SK-N-SH (cell line): ENCODE measurements at regions not wholly inside any gene's neighbourhood (a gene's known extent, or its start where the extent isn't known, plus 50 kb on each side); places are given as distances from the start of the nearest gene placed in this dataset.

ENCODE experiments used
- CTCF ChIA-PET: fragments of 300-600, 350-600 bp; formaldehyde crosslinking; extraction: SDS; loops from one replicate; lab custom pipeline; 2021; lab: Yijun Ruan, JAX
- POLR2A ChIA-PET: fragments of 350-600 bp; sonication (Branson Sonifier 250); formaldehyde crosslinking; extraction: SDS; loops from one replicate; lab custom pipeline; 2020; ENCODE audit warnings: antibody characterized with exemption, inconsistent platforms; lab: Yijun Ruan, JAX
- DNase-seq: peaks from one replicate; pipeline ENCODE4 v3.0.0; 2012
- H2AFZ ChIP-seq: fragments of 200-600 bp; sonication (generic); 2 replicates; pipeline ENCODE4 v1.8.1; 2016; ENCODE audit warnings: antibody characterized with exemption, mild to moderate bottlenecking, low read depth
- H3F3A ChIP-seq: fragments of 200-600 bp; sonication (generic); replicated peaks from 2 replicates; pipeline ENCODE3; 2016; ENCODE audit warnings: antibody characterized with exemption, mild to moderate bottlenecking; ENCODE audit not compliant: insufficient read depth
- H3K27ac ChIP-seq, 2 experiments: fragments of 200-500 bp in 1 of 2; fragments of 200-600 bp in 1 of 2; sonication (Bioruptor generic) in 1 of 2; sonication (generic), shearing (Covaris generic) in 1 of 2; 2 replicates each; pipeline versions ENCODE4 v1.5.1 to v1.6.1; 2014 to 2016; ENCODE audit warnings: low read depth in 2 of 2, inconsistent platforms in 1 of 2, low read length in 1 of 2, mild to moderate bottlenecking in 1 of 2, mixed read lengths in 1 of 2
- H3K27me3 ChIP-seq: fragments of 200-600 bp; sonication (generic), shearing (Covaris generic); 2 replicates; pipeline ENCODE4 v1.6.1; 2016; ENCODE audit warnings: mixed run types; ENCODE audit not compliant: insufficient read depth
- H3K36me3 ChIP-seq, 2 experiments: fragments of 200-500 bp in 1 of 2; fragments of 200-600 bp in 1 of 2; sonication (Bioruptor generic) in 1 of 2; sonication (generic) in 1 of 2; replicated peaks in 1 of 2; 2 replicates each; pipeline versions ENCODE3 to v1.5.1; 2014 to 2016; ENCODE audit warnings: low read length in 1 of 2, mild to moderate bottlenecking in 1 of 2; ENCODE audit not compliant: insufficient read depth in 2 of 2, control insufficient read depth in 1 of 2
- H3K4me1 ChIP-seq, 2 experiments: fragments of 200-500 bp in 1 of 2; fragments of 200-600 bp in 1 of 2; sonication (Bioruptor generic) in 1 of 2; sonication (generic), shearing (Covaris generic) in 1 of 2; 2 replicates each; pipeline versions ENCODE4 v1.5.1 to v1.6.1; 2014 to 2016; ENCODE audit warnings: low read depth in 1 of 2, low read length in 1 of 2, mixed run types in 1 of 2; ENCODE audit not compliant: insufficient read depth in 2 of 2, control insufficient read depth in 1 of 2
- H3K4me2 ChIP-seq: fragments of 200-600 bp; sonication (generic), shearing (Covaris generic); 2 replicates; pipeline ENCODE4 v1.6.1; 2017; ENCODE audit warnings: mixed run types
- H3K4me3 ChIP-seq, 2 experiments: fragments of 200-500 bp in 1 of 2; fragments of 200-600 bp in 1 of 2; sonication (Bioruptor generic) in 1 of 2; sonication (generic), shearing (Covaris generic) in 1 of 2; 2 replicates each; pipeline versions ENCODE4 v1.5.1 to v1.8.1; 2014 to 2016; ENCODE audit warnings: low read depth in 2 of 2, inconsistent platforms in 1 of 2, low read length in 1 of 2, mild to moderate bottlenecking in 1 of 2, mixed read lengths in 1 of 2, moderate library complexity in 1 of 2
- H3K79me2 ChIP-seq: fragments of 200-600 bp; sonication (generic); 2 replicates; pipeline ENCODE4 v1.8.1; 2017; ENCODE audit warnings: mild to moderate bottlenecking; ENCODE audit not compliant: insufficient read depth
- H3K9ac ChIP-seq: fragments of 200-600 bp; sonication (generic); 2 replicates; pipeline ENCODE4 v1.6.1; 2017; ENCODE audit warnings: mixed run types
- H3K9me2 ChIP-seq: fragments of 200-600 bp; sonication (generic); 2 replicates; pipeline ENCODE4 v1.6.1; 2017; ENCODE audit warnings: mixed run types
- H3K9me3 ChIP-seq: fragments of 200-600 bp; sonication (generic); 2 replicates; pipeline ENCODE4 v1.6.1; 2017; ENCODE audit warnings: mixed run types, mild to moderate bottlenecking, moderate library complexity
- H4K20me1 ChIP-seq: fragments of 200-600 bp; sonication (generic); 2 replicates; pipeline ENCODE4 v1.6.1; 2017; ENCODE audit warnings: mild to moderate bottlenecking, mixed run types; ENCODE audit not compliant: insufficient read depth
- ELF1 ChIP-seq: IDR thresholded peaks from 2 replicates; pipeline ENCODE4 v1.4.0; 2012
- EP300 ChIP-seq, 2 experiments: IDR thresholded peaks; 2 replicates each; pipeline versions ENCODE4 v1.4.0 to v1.6.1; 2012; ENCODE audit warnings: borderline replicate concordance in 1 of 2, low read depth in 1 of 2, low read length in 1 of 2
- EZH2phosphoT487 ChIP-seq: fragments of 200-600 bp; sonication (generic); IDR thresholded peaks from 2 replicates; pipeline ENCODE4 v1.6.1; 2017; ENCODE audit warnings: low read depth, mixed run types, mild to moderate bottlenecking, antibody characterized with exemption, moderate library complexity, borderline replicate concordance
- FOSL2 ChIP-seq: IDR thresholded peaks from 2 replicates; pipeline ENCODE4 v1.4.0; 2012; ENCODE audit warnings: low read depth, mild to moderate bottlenecking, moderate library complexity, borderline replicate concordance
- FOXJ3 ChIP-seq: sonication (generic); formaldehyde crosslinking; IDR thresholded peaks from 2 replicates; pipeline ENCODE4 v1.5.1; 2020; ENCODE audit warnings: mild to moderate bottlenecking, missing genetic modification reagents
- FOXM1 ChIP-seq: IDR thresholded peaks from 2 replicates; pipeline ENCODE4 v1.4.0; 2012; ENCODE audit warnings: low read depth, mild to moderate bottlenecking
- MAX ChIP-seq: IDR thresholded peaks from 2 replicates; pipeline ENCODE4 v1.4.0; 2012; ENCODE audit warnings: low read depth
- NRF1 ChIP-seq: IDR thresholded peaks from 2 replicates; pipeline ENCODE4 v1.6.1; 2012; ENCODE audit warnings: low read depth, mild to moderate bottlenecking, low read length
- POLR2AphosphoS5 ChIP-seq: IDR thresholded peaks from 2 replicates; pipeline ENCODE4 v1.6.1; 2012; ENCODE audit warnings: low read depth, low read length
- RCOR1 ChIP-seq: fragments of 150-350 bp; IDR thresholded peaks from 2 replicates; pipeline ENCODE4 v1.6.1; 2017; ENCODE audit warnings: antibody characterized with exemption, low read length
- RFX5 ChIP-seq: IDR thresholded peaks from 2 replicates; pipeline ENCODE4 v1.6.1; 2012; ENCODE audit warnings: mild to moderate bottlenecking, improper control_type of control experiment, low read length
- RXRA ChIP-seq: IDR thresholded peaks from 2 replicates; pipeline ENCODE4 v1.4.0; 2012; ENCODE audit warnings: low read depth, mild to moderate bottlenecking, borderline replicate concordance
- SMC3 ChIP-seq: IDR thresholded peaks from 2 replicates; pipeline ENCODE4 v1.6.1; 2012; ENCODE audit warnings: low read depth, low read length, improper control_type of control experiment
- TCF12 ChIP-seq: IDR thresholded peaks from 2 replicates; pipeline ENCODE4 v1.4.0; 2012
- USF2 ChIP-seq: fragments of 150-350 bp; IDR thresholded peaks from 2 replicates; pipeline ENCODE4 v1.6.1; 2017; ENCODE audit warnings: antibody characterized with exemption, low read length, low read depth, borderline replicate concordance
- YY1 ChIP-seq: IDR thresholded peaks from 2 replicates; pipeline ENCODE4 v1.4.0; 2012; ENCODE audit warnings: low read depth, mild to moderate bottlenecking
- ZBTB33 ChIP-seq: IDR thresholded peaks from 2 replicates; pipeline ENCODE4 v1.4.0; 2012; ENCODE audit warnings: low read depth, borderline replicate concordance
- WGBS: methylation state at CpG from one replicate; pipeline ENCODE4 v1.1.6; 2017; ENCODE audit warnings: low lambda C conversion rate; 5-methylcytosine and 5-hydroxymethylcytosine counted together

GRCh38 chr16:76931186-76931585, 259.8 kb upstream of the MON1B start:
- DNase-seq: no peak
- Histone ChIP-seq H3K4me2 (no peak overlapping the region; the same call in 1 of the 2 replicates), H3K27me3 (no peaks in the 10 kb centered on the region), H4K20me1 (no peaks in the 10 kb centered on the region), H2AFZ (no peak overlapping the region), H3K36me3 (no peaks in the 10 kb centered on the region), H3K9ac (no peak overlapping the region), H3F3A (peaks cover 9% of the 10 kb centered on the region), H3K9me3 (no peaks in the 10 kb centered on the region), H3K79me2 (no peaks in the 10 kb centered on the region), H3K27ac (no peak overlapping the region; a peak in 1 of 4 replicates), H3K4me3 (no peak overlapping the region), H3K4me1 (no peaks in the 10 kb centered on the region), H3K9me2 (no peaks in the 10 kb centered on the region)
- ChIA-PET POLR2A (no interaction called here), CTCF (no interaction called here)
- peak; percentile 63 for TF ChIP-seq TCF12
- TF ChIP-seq FOSL2: peak; percentile 33; the same call in 1 of the 2 replicates
- TF ChIP-seq EP300 (IDR thresholded peaks at IDR 0.05; ENCODE audit: borderline replicate concordance in 1 of 2, low read depth in 1 of 2, low read length in 1 of 2): no peak
- WGBS: 33% methylated on average over 1 of the region's 1 CpG

- Histone ChIP-seq H4K20me1 (no peaks in the 10 kb centered on the region), H3K4me3 (no peak overlapping the region), H3K79me2 (no peaks in the 10 kb centered on the region), H3K4me1 (no peaks in the 10 kb centered on the region), H3K9ac (no peak overlapping the region), H3K27me3 (no peaks in the 10 kb centered on the region), H3K27ac (peak overlapping the region in 1 of 2 experiments; percentile 66; a peak in 2 of 4 replicates), H3K4me2 (peak overlapping the region; percentile 31; the same call in 1 of the 2 replicates), H3F3A (peaks cover 9% of the 10 kb centered on the region), H3K36me3 (no peaks in the 10 kb centered on the region), H3K9me3 (no peaks in the 10 kb centered on the region), H2AFZ (peak overlapping the region; percentile 64; the same call in 1 of the 2 replicates), H3K9me2 (no peaks in the 10 kb centered on the region)
- CTCF ChIA-PET: no interaction called here
- TF ChIP-seq ZBTB33 (no peak), MAX (no peak), YY1 (no peak), FOXJ3 (CRISPR knock-in tag) (no peak), RXRA (no peak), FOXM1 (no peak), NRF1 (no peak), USF2 (no peak), POLR2AphosphoS5 (no peak), ELF1 (no peak), RFX5 (no peak), RCOR1 (no peak), SMC3 (no peak), EZH2phosphoT487 (no peak)
- no peak for DNase-seq
- 55% methylated on average over 1 of the region's 1 CpG for WGBS
- POLR2A ChIA-PET: no interaction called here
These were observed 258.3 kb upstream of the MON1B start for GRCh38 chr16:76932541-76933211.
